HepG2 (cell line): ENCODE measurements at regions not wholly inside any gene's neighbourhood (a gene's known extent, or its start where the extent isn't known, plus 50 kb on each side); places are given as distances from the start of the nearest gene placed in this dataset.

Source experiments
- ARID4A ChIP-seq: sonication (generic); formaldehyde crosslinking; IDR thresholded peaks from 2 replicates; pipeline ENCODE4 v1.5.0; 2020; ENCODE audit warnings: mild to moderate bottlenecking, missing genetic modification reagents, borderline replicate concordance
- ATF7-NPFF ChIP-seq: sonication (generic); formaldehyde crosslinking; IDR thresholded peaks from 2 replicates; pipeline ENCODE4 v1.8.1; 2023; ENCODE audit warnings: mild to moderate bottlenecking, low read depth, missing genetic modification reagents, moderate library complexity
- CERS6 ChIP-seq: sonication (generic); formaldehyde crosslinking; IDR thresholded peaks from 2 replicates; pipeline ENCODE4 v1.5.0; 2020; ENCODE audit warnings: missing genetic modification reagents
- ESRRA ChIP-seq: sonication (generic); formaldehyde crosslinking; IDR thresholded peaks from 2 replicates; pipeline ENCODE4 v1.5.1; 2020; ENCODE audit warnings: mild to moderate bottlenecking, low read depth, missing genetic modification reagents
- GATAD2A ChIP-seq: IDR thresholded peaks from 2 replicates; pipeline ENCODE4 v1.6.1; 2016
- HMGA1 ChIP-seq: sonication (generic); formaldehyde crosslinking; conservative IDR thresholded peaks from 2 replicates; pipeline ENCODE4 v1.4.0; 2020; ENCODE audit warnings: missing genetic modification reagents
- SNAI1 ChIP-seq: sonication (generic); formaldehyde crosslinking; IDR thresholded peaks from 2 replicates; pipeline ENCODE4 v1.5.0; 2020; ENCODE audit warnings: mild to moderate bottlenecking, missing genetic modification reagents, borderline replicate concordance
- STAT6 ChIP-seq: sonication (generic); formaldehyde crosslinking; IDR thresholded peaks from 2 replicates; pipeline ENCODE4 v1.4.0; 2020; ENCODE audit warnings: missing genetic modification reagents, mild to moderate bottlenecking, borderline replicate concordance
- TOE1 ChIP-seq: sonication (generic); formaldehyde crosslinking; IDR thresholded peaks from 2 replicates; pipeline ENCODE4 v1.4.0; 2020; ENCODE audit warnings: mild to moderate bottlenecking, missing genetic modification reagents
- ZBTB10 ChIP-seq: sonication (generic); formaldehyde crosslinking; IDR thresholded peaks from 2 replicates; pipeline ENCODE4 v1.4.0; 2020; ENCODE audit warnings: missing genetic modification reagents, borderline replicate concordance
- ZNF350 ChIP-seq: sonication (generic); formaldehyde crosslinking; IDR thresholded peaks from 2 replicates; pipeline ENCODE4 v1.4.0; 2020; ENCODE audit warnings: mild to moderate bottlenecking, low read depth, missing genetic modification reagents, borderline replicate concordance
- ZNF460 ChIP-seq: sonication (generic); formaldehyde crosslinking; IDR thresholded peaks from 2 replicates; pipeline ENCODE4 v1.5.1; 2020; ENCODE audit warnings: missing genetic modification reagents, mild to moderate bottlenecking, borderline replicate concordance
- ZNF484 ChIP-seq: sonication (generic); formaldehyde crosslinking; IDR thresholded peaks from 2 replicates; pipeline ENCODE4 v1.5.1; 2020; ENCODE audit warnings: mild to moderate bottlenecking, low read depth, missing genetic modification reagents, borderline replicate concordance
- ZNF747 ChIP-seq: sonication (generic); formaldehyde crosslinking; IDR thresholded peaks from 2 replicates; pipeline ENCODE4 v1.8.1; 2023; ENCODE audit warnings: missing genetic modification reagents, mild to moderate bottlenecking, borderline replicate concordance
- TF ChIP-seq, protein P1 (sequence below): sonication (generic); formaldehyde crosslinking; conservative IDR thresholded peaks from 2 replicates; pipeline ENCODE4 v1.4.0; 2020; ENCODE audit warnings: missing genetic modification reagents
- TF ChIP-seq, protein P2 (sequence below): sonication (generic); formaldehyde crosslinking; IDR thresholded peaks from 2 replicates; pipeline ENCODE4 v1.4.0; 2020; ENCODE audit warnings: mild to moderate bottlenecking, missing genetic modification reagents

GRCh38 chr20:50298554-50299324, 108.1 kb downstream of the CEBPB start (continued):
- TF ChIP-seq CERS6 (CRISPR knock-in tag) = no peak
- TF ChIP-seq, protein P1, sequence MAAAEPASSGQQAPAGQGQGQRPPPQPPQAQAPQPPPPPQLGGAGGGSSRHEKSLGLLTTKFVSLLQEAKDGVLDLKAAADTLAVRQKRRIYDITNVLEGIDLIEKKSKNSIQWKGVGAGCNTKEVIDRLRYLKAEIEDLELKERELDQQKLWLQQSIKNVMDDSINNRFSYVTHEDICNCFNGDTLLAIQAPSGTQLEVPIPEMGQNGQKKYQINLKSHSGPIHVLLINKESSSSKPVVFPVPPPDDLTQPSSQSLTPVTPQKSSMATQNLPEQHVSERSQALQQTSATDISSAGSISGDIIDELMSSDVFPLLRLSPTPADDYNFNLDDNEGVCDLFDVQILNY (CRISPR knock-in tag) = no peak
- no peak for TF ChIP-seq ZNF484 (CRISPR knock-in tag)
- TF ChIP-seq, protein P2, sequence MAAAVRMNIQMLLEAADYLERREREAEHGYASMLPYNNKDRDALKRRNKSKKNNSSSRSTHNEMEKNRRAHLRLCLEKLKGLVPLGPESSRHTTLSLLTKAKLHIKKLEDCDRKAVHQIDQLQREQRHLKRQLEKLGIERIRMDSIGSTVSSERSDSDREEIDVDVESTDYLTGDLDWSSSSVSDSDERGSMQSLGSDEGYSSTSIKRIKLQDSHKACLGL (CRISPR knock-in tag) = no peak
- peak; percentile 52; the same call in 1 of the 2 replicates for TF ChIP-seq ZNF350 (CRISPR knock-in tag)
- peak; percentile 78 for TF ChIP-seq GATAD2A (CRISPR knock-in tag)
- TF ChIP-seq ZNF460 (CRISPR knock-in tag) = no peak
- no peak for TF ChIP-seq ESRRA (CRISPR knock-in tag)
- no peak for TF ChIP-seq SNAI1 (CRISPR knock-in tag)
- TF ChIP-seq ZNF747 (CRISPR knock-in tag) = no peak
- no peak for TF ChIP-seq HMGA1 (CRISPR knock-in tag)
- no peak; the same call in 1 of the 2 replicates for TF ChIP-seq ARID4A (CRISPR knock-in tag)
- TF ChIP-seq STAT6 = no peak
- no peak for TF ChIP-seq ATF7-NPFF (CRISPR knock-in tag)
- TF ChIP-seq TOE1 = no peak
- TF ChIP-seq ZBTB10 (CRISPR knock-in tag) = no peak
